ENCODE measurements at regions not wholly inside any gene's neighbourhood (a gene's known extent, or its start where the extent isn't known, plus 50 kb on each side); places are given as distances from the start of the nearest gene placed in this dataset.
"Not testable (repeated sequence)": the region's sequence is repeated elsewhere in the genome, so short reads cannot be mapped to it uniquely, and the experiment has no call there.

DNA sequence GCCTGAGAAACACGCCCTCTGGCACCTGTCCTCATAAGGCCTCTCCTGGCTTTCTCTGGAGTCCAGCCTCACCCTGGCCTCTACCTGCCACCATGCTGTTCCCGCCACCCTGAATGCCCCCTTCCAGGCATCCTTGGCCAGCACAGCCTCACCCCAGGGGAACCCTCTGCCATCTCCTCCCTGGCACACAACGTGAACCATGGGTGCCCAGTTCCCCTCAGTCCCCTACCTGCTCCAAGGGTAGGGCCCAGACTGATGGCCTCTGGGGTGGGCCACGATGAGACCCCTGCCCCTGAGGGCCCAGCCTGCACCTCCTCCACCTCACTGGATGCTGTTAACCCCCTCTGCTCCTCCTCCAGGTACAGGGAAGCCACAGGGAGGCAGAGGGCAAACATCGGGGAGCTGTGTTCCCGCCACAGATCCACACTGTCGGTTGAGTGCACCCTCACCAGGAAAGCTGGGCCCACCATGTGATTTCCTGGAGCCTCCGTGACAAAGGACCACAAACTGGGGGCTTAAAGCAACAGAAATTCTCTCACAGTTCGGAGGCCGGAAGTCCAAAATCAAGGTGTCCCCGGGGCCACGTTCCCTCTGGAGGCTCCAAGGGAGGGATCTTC is 169.6 kb downstream of the BRD1 start:
- DNase-seq = no peak

DNA sequence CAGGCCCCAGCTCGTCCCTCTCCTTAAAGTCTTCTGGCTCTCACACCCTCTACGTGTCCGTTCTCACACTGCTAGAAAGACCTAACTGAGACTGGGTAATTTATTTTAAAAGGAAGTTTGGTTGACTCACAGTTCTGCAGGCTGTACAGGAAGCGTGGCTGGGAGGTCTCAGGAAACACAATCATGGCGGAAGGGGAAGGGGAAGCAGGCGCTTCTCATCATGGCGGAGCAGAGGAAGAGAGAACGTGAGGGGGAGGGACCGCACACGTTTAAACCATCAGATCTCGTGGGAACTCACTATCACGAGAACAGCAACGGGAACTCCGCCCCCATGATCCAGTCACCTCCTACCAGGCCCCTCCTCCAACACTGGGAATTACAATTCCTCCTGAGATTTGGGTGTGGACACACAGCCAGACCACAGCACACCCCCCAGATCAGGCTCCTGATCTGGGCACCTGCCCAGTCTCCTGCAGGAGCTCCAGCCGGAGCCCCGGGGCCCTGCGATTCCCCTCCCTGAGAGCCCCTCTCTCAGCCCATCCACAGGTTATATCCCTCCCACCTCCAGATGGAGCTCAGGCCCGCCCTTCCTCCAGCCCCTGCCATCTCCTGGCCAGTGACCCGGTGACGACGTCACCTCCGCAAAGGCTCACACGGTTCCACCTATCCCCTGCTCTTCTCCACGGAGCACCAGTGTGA is 170.2 kb downstream of the BRD1 start:
- no peak for DNase-seq

DNA sequence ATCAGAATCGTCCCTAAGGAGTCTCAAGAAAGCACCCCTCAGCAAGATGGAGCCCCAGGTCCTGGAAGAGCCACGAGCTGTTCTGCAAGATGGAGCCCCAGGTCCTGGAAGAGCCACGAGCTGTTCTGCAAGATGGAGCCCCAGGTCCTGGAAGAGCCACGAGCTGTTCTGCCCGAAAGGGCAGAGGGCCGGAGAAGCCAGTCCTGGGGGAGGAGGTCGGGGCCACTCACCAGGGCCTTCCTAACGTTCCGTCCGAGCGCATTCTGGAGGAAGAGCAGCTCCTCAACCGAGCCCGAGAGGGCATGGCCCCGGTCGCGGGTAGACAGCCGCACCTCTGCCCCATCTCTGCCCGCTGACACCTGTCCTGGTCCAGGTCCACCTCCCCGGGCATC is 170.8 kb downstream of the BRD1 start:
- DNase-seq = not testable (repeated sequence)

DNA sequence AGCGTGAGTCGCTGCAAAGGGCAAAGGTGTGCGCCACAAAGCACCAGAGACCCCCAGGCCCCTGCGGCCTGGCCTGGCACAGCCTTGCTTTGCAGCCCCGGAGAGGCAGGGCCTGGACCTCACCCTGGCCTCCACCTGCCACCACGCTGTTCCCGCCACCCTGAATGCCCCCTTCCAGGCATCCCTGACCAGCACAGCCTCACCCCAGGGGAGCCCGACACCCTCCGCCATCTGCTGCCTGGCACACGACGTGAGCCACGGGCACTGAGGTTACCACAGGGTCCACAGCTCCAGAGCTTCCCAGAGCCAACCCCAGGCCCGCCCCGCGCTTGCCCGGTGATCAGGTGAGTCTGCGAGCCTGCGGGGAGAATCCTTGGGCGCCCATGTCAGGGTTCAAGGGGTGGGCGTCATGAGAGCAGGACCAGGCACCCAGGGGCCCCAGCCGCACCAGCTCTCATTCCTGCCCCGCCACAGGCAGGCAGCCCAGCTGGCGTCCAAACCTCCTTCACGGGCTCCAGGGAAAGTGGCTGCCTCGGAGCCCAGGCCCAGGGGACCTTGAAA is 171.3 kb downstream of the BRD1 start:
- no peak for DNase-seq

DNA sequence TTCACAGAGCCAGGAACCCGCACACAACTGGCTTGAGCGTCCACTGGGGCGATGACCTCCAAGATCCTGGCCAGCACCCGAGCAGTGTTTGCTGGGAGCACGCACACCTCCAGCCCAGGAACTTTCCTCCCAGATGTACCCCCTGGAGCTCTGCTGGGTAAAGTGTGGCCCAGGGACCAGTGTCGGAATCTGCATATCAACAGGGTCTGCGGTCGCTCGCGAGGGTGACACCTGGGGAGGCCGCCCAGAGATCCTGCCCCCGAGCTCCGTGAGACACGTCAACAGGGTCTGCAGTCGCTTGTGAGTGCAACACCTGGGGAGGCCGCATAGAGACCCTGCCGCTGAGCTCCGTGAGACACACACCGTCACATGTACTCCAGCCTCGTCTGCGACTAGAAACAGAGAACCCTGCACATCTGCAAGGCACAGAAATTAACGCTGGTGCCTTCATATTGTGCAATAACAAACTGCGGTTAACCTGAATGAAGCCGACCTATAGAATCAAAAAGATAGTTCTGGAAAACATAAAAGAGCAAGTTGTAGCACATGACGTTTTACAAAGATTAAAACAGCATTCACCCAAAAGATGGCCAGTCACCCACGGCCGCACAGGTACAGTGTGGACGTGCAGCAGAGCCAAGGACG is 172.4 kb downstream of the BRD1 start:
- DNase-seq = no peak

DNA sequence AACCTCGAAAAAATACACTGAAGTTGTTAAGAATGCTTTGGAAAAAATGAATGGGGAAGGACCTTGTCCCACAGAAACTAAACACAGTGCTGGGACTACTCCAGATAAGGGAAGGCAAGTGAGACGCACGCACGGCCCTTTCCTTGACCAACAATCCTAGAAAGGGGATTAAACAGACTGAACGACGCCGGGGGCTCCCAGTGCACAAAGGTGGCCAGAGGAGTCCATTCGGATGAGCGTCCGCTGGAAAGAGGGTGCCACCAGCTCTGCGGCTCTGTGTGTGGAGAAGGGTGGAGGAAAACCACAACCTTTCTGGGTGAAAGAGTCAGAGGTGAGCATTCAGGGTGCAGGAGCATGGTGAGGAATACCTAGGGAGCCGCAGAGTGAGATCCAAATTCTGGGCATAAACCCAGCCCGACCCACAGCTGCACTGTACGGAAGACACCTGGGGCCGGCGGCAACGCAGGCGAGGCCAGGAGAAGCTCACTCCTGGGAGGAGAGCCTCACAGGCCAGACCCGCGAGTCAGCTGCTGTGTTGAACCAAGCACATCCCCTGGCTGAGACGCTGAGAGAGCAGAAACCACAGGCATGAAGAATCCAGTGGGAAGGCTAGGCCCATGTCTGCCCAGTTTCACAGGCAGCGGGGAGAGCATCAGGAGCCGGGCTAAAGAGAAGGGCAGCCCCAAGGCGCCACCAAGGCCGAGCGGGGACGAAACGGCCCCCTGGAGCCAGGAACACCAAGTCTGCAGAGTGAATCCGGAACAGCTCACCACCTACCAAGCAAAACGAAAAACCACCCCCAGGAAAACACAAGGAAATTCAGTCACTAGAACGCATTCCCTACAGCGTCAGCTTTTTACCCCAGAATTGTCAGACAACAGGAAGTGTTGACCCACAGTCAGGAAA is 177.1 kb downstream of the BRD1 start:
- DNase-seq = no peak

DNA sequence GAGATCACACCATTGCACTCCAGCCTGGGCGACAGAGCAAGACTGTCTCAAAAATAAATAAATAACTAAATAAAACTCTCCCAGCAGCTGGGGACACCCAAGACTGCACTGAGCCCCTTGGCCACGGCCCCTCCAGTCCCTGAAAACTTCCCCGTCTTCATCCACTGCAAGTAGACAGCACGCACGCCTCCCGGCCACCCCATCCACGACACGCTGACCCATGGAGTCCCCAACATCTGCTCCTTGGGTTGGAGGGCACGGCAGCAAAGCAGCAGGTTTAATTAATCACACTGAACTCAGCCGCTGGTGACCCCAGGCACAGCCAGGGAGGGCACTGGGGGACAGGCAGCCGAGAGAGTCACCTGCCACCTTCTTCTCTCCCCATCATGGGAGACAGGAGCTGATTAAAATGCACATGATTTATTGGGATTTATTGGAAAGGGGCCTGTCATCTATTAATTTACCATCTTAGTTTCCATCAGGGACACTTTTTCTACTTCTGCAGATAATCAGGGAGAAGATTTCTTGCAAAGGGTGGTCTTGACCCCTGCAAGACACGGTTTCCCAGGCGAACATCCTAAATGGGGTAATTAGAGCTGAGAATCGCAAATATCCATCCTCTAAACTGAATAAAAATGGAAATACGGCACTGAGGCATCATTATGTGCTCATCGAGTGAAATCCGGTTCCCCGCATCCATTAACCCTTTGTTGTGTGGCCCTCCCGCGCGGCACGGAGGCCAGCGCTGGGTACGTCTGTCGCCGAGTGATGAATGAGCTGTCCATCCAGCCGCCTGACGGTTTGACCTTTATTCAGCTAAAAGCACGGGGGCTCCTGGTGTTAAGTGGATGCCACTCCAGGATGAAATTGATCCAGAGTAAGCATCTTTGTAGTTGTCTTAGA is 178.3 kb downstream of the BRD1 start:
- DNase-seq = no peak

DNA sequence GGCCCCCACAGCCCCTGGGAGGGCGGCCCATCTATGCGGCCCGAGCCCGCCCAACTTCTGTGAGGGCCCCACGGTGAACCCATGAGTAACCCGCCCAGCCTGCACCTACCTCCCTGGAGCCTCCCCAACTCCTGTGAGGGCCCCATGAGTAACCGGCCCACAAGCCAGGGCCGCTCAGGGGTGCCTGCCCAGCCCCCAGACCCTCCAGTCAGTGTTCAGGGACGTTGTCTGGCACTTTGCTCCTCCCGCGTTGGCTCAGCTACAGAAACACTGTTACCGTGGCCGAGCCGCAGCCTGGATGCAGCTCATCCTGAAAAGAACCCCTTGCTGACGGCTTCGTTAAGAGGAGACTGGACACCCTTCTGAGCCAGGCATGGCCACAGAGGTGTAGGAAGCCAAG is 179.6 kb downstream of the BRD1 start:
- DNase-seq = no peak

DNA sequence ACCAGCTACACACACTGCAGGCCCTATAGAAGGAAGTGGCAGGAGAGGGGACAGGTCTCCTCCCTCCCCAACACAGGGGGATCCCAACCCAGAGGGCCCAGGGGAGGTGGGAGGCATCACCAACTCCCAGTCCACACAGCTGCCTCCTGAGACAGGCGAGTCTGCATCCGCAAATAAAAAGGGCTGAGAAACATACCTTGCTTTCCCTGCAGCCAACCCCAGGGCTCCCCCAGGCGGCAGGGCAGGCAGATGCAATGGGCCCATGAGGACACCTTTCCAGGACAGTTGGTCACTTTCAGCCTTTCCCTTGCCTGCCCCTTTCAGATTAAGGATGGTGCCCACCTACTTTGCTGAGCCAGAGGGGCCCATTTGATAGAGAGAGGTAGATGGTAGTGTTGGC is 180.0 kb downstream of the BRD1 start:
- DNase-seq = no peak

DNA sequence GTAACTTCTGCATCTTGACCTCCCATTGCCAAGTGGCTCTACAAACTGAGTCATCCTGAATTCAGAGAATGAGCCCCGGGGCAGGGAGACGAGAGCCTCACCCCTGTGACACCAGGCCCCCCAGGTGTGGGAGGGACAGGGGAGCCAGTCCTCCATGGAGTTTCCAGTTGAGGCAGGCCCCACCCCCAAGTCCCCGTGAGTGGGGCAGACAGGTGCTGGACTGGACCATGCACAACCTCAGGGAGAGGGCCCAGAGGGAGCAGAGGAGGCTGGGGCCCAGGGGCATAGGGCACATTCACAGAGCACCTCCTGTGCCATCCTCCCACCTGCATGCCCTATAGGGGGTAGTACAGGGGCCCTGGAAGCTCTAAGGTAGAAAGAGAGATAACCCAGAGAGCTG is 180.8 kb downstream of the BRD1 start:
- DNase-seq = no peak

DNA sequence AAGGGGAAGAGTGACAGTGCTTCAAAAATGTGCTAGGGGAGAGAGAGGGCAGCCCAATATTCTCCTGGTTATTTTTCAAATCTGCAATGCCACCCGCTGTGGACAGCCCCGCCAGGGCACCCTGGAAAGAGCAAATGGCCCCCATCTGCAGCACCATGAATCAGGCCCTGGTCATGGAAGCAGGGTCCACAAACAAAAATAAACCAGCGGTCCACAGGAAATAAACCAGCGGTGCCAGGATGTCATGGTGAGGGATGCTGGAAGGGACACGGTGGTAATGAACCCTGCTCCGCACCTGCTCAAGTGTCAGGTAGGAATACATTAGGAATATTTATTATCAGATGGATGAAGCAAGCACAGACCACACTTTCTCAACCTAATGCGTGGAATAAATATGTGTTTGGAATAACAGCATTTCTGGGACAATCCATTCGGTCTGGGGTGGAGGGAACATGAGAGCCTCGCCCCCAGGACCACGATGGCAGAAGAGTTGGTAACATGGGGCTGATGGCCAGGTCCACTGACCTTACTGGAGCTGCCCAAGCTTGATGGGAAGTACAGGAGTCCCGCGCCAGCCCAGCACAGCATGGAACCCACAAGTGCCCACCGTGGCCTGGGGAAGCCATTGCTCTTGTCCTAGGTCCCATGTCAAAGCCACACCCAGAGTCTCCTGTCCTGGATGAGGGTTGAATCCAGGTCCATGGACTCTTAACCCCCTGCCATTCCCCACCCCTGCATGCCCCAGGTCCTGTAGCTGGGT is 181.7 kb downstream of the BRD1 start:
- DNase-seq = no peak

DNA sequence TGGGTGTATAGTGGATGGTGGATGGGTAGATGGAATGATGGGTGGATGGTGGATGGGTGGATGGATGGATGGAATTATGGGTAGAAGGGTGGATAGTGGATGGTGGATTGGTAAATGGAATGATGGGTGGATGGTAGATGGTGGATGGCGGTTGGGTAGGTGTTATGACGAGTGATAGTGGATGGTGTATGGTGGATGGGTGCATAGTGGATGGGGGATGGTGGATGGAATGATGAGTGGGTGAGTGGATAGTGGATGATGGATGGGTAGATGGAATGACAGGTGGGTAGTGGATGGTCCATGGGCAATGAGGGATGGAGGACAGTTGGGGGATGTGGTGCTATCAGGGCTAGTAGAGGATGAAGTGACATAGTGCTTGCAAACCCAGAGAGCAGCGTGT is 182.4 kb downstream of the BRD1 start:
- no peak for DNase-seq

DNA sequence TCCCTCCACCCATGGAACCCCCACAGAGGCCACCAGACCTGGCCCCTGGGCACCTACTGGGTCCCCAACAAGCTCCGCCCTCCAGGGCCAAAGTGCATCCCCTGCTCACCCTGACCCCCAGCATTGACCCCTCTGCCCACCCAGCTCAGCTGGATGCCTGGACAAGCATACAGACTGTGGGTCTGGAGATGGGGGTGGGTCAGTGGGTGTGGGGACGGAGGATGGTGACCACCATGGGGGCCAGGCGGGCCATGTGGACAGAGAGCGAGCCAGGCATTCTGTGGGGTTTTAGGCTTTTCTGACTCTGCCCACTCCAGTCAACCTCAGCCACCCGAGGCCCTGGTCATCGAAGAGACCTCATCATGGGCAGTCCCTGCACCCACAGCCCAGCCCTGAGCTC is 183.7 kb downstream of the BRD1 start:
- DNase-seq = no peak

DNA sequence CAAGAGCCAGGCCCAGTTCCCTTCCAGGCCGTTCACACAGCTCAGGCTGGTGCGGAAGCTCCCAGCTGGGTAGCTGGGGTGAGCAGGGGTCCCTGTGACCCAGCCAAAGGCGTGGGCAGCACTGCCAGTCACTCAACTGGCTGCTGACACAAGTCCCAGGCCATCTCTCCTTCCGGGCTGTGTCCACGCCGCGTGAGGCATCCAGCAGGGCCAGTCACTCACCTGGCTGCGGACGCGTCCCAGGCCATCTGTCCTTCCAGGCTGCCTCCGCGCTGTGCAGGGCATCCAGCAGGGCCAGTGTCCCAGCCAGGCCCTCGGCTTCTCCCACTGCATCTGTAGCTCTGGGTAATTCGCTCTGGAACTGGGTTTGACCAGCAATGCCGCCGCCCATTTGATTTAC is 184.2 kb downstream of the BRD1 start:
- DNase-seq = no peak

DNA sequence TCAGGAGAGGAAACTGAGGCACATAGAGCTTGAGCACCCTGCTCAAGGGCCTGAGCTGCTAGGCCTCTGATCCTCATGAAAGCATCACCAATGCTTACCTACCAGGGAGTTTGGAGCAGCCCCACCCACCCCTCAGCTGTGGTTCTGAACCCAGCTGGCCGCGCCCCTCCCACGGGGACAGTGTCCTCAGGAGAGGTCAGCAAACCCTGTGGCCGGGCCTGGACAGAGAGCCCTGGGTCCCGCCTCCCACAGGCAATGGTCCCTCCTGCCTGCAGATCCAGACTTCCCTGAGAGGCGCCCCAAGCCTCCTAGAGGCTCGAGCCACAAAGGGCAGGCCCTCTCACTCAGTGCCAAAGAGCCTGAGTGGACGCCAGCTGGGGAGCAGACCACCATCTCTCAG is 184.9 kb downstream of the BRD1 start:
- DNase-seq = no peak

DNA sequence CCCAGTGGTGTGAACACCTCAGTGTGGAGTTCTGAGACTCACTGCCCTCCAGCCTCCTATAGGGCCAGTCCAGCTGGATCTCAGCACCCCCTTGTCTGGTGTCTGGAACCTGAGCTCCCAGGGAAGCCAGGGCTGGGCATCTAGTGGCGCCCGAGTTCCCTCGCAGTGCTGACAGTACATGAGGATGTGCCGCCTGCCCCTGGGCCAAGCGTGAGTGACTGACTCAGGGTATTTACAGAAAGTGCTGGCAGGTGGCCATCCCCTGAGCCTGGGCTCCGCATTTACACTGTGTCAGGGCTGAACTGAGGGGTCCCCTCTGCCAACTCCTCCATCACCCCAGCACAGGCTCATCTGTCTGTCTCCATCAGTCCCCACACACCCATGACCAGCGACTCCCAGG is 185.3 kb downstream of the BRD1 start:
- DNase-seq = no peak

DNA sequence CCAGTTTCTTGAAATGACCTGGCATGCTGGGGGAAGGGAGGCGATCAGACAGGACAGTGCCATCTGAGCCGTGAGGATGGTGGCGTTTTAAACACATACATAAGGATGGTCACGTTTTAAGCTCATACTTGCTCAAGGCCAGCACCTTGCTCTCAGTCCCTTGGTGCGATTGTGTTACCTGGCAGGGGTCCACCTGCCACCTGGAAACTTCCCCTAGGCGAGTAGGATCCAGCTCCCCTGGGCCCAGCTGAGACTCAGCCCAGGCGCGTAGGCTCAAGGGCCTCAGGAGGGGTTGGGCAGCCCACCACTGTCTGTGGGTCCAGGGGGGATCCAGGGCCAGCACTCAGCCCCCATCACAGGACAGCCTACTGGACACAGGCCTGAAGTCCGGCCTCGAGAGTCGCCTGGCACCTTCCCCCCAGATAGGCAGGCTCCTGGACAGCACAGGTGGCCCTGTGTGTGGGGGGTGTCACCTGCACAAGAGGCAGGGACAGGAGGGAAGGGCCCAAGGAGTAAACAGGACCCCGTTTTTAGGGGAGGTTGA is 185.8 kb downstream of the BRD1 start:
- DNase-seq = no peak

DNA sequence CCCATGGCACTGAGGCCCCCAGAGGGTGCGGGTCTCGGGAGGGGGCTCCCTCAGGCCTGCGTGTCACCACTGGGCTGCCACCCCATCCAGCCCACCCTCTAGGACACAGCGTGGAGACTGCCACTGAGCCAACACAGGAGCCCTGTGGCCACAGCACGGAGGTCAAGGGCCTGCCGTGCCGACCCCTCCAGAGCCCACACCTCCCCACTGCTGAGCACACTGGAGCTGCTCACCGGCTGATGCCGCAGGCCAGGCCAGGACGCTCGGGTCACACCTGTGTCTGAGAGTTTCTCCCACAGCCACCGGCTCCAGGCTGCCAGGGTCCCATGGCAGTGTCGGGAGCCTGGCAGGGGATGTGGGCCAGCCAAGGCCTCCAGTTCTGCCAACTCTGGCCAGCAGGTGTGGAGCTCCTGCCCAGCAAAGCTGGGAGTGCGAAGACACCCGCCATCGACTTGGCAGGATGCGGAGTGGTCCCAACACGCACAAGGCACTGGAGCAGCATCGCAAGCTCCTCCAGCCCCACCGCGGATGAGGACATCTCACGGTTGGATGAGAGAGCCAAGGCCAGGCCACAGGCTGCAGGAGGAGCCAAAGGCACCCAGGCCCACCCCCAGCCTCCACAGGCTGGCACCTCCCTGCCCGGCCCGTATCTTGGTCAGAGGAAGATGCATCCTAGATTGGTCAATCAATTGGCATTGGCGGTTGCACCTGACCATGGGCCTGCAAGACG is 187.1 kb downstream of the BRD1 start:
- DNase-seq = no peak

DNA sequence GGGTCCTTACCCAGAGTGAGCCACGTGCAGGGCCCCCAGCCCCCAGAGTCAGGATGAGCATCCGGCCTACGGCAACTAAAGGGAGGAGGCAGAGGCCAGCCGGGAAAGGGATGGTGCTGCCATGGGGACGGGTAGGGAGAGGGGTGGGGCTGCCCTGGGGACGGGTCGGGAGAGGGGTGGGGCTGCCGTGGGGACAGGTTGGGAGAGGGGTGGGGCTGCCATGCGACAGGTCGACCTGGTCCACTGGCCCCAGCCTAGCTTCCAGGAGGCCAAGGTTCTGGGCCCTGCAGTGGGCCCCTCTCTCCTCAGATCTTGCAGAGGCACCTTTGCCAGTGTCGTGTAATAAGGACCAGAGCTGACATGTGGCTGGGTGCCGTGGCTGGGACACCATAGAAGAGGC is 187.7 kb downstream of the BRD1 start:
- DNase-seq = no peak

DNA sequence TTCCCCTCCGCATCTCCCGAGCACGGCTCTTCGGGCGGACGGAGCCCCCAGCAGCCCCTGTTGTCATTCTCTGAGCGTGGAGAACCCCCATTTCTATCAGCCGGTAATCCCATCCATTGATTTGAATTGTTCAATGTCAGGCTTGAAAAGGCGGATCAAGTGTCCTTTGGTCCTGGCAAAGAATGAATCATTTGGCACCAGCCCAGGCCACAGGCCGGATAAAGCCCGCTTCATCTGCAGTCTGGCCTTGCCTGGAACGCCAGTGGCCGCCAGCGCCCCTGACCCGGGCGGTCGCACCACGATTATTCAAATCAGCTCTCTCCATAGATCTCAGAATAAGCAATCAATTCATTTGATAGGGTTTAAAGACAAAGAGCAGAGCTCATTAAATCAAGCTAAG is 188.9 kb downstream of the BRD1 start:
- DNase-seq = no peak

All from NCI-H2171 (cell line).